SIG-M5 treated with dmso at 0.1 percent for 504 hours (cell line): ENCODE measurements at regions not wholly inside any gene's neighbourhood (a gene's known extent, or its start where the extent isn't known, plus 50 kb on each side); places are given as distances from the start of the nearest gene placed in this dataset.
"Not testable (repeated sequence)": the region's sequence is repeated elsewhere in the genome, so short reads cannot be mapped to it uniquely, and the experiment has no call there.

Experiments used
- DNase-seq: peaks from one replicate; lab custom pipeline; 2025; ENCODE audit not compliant: unreplicated experiment; lab: John Stamatoyannopoulos, UW

GRCh38 chr2:146468578-146468977, 1376.3 kb upstream of the ACVR2A start:
- DNase-seq: no peak

DNA sequence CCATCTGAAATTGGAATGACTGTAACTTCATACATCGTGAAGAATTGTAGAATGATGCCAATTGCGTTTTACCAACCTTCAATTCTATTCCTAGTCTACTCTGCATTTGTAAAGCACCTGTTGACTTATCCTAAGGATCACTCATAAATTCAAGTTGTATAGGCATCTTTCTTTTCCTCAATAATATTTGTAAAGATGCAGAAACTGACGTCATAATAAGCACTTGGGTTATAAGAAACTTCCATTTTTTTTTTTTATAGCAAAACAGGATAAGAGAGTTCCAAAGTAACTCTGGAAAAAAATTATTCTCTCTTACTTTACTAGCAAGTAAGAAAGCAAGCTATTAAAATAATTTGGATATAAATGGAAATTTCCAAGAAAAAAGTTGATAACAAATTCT, 1377.4 kb upstream of the ACVR2A start:
- DNase-seq: no peak

GRCh38 chr2:146465460-146465859, 1379.4 kb upstream of the ACVR2A start:
- DNase-seq: no peak

GRCh38 chr2:146461068-146461467, 1383.8 kb upstream of the ACVR2A start:
- DNase-seq: no peak

- no peak for DNase-seq
These were observed 1386.2 kb upstream of the ACVR2A start for GRCh38 chr2:146458585-146458984.

DNA sequence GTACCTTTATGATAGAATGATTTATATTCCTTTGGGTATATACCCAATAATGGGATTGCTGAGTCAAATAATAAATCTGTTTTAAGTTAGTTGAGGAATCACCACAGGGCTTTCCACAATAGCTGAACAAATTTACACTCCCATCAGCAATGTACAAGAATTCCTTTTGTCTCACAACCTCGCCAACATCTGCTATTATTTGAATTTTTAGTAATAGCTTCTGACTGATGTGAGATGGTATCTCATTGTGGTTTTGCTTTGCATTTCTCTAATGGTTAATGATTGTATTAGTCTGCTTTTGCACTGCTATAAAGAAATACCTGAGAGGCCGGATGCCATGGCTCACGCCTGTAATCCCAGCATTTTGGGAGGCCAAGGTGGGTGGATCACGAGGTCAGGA, 1387.6 kb upstream of the ACVR2A start:
- no peak for DNase-seq

DNA sequence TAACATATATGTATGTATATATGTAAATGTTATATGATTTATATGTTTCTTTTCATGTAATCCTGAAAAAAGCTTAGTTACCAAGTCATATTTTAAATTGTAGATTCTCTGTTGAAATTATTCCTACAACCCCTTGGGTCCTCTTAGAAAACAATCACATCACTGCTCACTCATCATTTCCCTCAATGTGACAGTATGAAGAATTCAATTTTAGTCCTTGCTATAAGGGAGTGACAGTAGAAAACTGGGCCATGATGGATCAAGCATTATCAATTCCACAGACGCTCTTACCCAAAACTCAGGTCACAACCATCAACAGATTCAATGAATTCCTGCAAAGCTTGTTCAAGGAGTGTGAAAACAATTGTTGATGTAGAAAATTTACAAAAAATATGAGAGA, 1389.5 kb upstream of the ACVR2A start:
- no peak for DNase-seq

- DNase-seq: no peak
These were observed 1392.9 kb upstream of the ACVR2A start for GRCh38 chr2:146451972-146452371.

GRCh38 chr2:146450131-146450530, 1394.7 kb upstream of the ACVR2A start:
- DNase-seq: no peak

DNA sequence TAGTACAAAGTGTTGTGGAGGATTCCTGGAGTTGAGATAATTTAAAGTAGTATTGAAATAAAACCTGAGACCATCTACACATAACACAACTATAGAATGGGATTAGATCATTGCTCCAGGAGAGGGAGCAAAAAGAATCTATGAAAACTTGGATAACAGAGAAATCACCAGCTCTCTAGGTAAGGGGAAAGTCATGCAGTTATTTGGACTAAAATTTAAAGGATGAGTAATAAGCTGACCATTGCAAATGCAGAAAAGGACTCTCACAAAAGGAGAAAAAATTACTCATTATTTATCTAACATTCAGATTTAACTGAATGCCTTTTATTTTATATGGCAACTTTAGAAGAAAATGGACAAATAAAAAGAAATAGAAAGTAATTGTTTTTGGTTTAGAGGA, 1399.8 kb upstream of the ACVR2A start:
- DNase-seq: no peak

GRCh38 chr2:146444085-146444484, 1400.7 kb upstream of the ACVR2A start:
- DNase-seq: no peak

GRCh38 chr2:146438246-146438645, 1406.6 kb upstream of the ACVR2A start:
- DNase-seq: no peak

GRCh38 chr2:146437712-146438111, 1407.1 kb upstream of the ACVR2A start:
- DNase-seq: no peak

- no peak for DNase-seq
These were observed 1411.5 kb upstream of the ACVR2A start for GRCh38 chr2:146433116-146433875.

DNA sequence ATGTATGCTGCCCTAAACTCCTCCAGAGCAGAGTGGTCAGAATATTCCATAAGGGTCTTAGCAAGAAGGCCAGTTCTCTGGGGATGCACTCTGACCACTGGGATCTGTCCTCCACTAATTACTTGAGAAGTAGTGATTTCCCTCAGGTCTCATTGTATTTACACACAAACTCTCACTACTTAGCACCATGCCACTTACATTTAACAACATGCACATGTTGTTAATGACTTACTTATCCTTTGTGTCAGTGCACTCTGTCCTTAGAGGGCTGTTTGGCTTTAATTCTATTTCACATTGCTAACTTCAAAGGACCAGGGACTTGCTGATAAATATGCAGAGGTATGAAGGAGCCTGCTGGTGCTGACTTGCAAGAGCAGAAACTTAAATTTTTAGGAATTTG, 1415.5 kb upstream of the ACVR2A start:
- DNase-seq: no peak

GRCh38 chr2:146417942-146418341, 1426.9 kb upstream of the ACVR2A start:
- DNase-seq: no peak

DNA sequence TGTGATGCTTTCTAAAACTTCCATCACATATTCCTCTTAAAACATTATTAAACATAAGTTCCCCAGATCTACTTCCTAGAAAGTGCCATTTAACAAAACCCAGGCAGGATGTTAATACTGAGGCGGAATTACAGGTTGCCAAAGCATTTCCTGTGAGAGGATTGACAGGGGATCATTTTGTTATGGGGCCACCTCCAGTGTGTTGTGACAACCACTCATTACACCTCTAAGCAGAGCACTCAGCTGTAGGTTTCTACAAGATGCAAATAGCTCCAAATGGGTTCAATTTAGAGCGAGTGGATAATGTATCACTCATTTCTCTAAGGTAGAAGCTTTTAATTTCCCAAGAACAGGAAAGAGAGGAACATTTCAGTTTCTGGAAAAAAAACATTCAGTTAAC, 1429.5 kb upstream of the ACVR2A start:
- no peak for DNase-seq

GRCh38 chr2:146414456-146414855, 1430.4 kb upstream of the ACVR2A start:
- no peak for DNase-seq

- DNase-seq: no peak
These were observed 1431.7 kb upstream of the ACVR2A start for GRCh38 chr2:146413086-146413610.

GRCh38 chr2:146412625-146413024, 1432.2 kb upstream of the ACVR2A start:
- DNase-seq: no peak

- not testable (repeated sequence) for DNase-seq
These were observed 1439.2 kb upstream of the ACVR2A start for GRCh38 chr2:146405402-146406309.
